HG02970 (cell line): ENCODE measurements at regions not wholly inside any gene's neighbourhood (a gene's known extent, or its start where the extent isn't known, plus 50 kb on each side); places are given as distances from the start of the nearest gene placed in this dataset.

Experiments used
- ATAC-seq: cut with Tn5 transposase; IDR thresholded peaks from one replicate; pipeline ENCODE4 v1.9.1; 2021; ENCODE audit warnings: mild to moderate bottlenecking, moderate library complexity, moderate number of reproducible peaks; ENCODE audit not compliant: unreplicated experiment, low FRiP score

DNA sequence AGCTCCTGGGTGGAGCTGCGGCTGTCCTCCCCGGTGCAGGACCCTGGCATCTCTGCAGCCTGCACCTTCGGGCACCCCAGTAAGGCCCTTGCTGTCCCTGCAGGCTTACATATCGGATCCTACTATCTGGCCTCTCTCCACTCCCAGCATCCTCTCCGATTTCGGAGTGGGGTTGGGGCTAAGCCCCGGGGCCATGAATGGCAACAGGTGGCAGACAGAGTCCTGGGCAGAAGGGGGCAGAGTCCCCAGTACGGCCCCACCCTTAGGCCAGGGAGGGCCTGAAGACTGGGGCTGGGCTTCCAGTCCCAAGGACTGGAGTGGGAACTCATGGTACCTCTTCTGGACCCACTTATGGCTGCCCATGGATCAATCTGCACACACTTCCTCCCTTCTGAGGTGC, 180.4 kb upstream of the MC4R start:
- ATAC-seq: no peak

DNA sequence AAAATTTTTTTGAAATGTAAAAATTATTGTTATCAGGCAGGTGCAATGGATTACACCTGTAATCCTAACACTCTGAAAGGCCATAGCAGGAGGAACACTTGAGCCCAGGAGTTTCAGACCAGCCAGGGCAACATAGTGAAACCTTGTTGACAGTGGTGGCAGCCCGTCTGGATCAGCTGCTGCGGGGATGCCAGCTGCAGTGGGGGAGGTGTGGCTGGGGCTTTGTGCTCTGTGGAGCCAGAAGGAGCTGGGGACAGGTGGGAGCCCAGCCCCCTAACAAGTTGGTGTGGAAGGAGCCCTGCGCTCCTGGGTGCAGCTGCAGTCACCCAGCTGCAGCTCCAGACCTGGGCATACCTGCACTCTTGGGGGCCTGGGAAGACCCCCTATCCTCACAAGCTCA, 182.4 kb upstream of the MC4R start:
- no peak for ATAC-seq

DNA sequence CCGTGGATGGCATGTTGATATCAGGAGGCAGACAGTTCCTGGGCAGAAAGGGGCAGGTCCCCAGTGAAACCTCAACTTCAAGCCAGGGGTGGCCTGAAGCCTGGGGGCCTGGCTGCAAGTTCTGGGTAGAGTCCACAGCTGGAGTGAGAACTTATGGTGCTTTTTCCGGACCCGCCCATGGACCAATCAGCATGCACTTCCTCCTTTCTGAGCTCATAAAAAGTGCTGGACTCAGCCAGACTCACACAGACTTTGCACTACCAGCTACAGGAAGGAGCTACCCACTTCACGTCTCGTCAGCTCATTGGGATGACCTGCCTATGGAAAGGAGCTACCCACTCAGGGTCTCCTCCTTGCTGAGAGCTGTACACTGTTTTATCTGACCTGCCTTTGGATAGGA, 183.1 kb upstream of the MC4R start:
- ATAC-seq: no peak

DNA sequence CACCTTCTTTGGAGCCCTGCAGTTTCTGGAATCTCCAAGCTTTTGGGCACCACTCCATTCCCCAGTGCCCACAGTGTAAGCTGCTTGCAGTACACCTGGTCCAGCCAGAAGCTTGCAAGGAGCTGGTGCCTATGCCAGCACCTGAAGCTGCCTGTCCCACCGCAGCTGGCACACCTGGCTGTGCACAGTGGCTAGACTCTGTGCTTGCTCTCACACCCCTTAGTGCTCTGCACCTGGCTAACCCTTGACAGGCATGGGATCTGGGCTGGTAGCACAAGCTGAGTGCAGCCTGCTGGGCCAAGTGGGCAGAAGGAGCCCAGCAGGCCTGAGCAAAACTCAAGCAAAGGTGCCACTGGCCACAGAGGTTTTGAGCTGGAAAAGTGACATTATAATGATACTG, 183.8 kb upstream of the MC4R start:
- no peak for ATAC-seq

DNA sequence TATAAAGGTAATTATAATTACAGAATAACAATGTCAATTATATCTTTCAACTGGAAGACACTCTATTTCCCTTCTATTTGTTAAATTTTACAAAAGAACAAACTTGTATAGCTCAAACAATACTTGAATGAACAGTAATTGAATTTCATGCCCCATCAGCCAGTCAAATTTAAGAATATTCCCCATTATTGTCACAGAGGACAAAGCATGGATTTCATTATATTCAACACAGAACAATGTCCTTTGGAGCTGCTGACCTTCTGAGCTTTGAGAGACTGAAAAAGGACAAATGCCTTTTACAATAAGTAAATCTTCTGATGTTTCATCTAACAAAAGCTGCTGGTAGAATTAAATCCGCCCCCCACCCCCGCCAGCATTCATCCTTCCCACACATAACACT, 187.5 kb upstream of the MC4R start:
- ATAC-seq: no peak

DNA sequence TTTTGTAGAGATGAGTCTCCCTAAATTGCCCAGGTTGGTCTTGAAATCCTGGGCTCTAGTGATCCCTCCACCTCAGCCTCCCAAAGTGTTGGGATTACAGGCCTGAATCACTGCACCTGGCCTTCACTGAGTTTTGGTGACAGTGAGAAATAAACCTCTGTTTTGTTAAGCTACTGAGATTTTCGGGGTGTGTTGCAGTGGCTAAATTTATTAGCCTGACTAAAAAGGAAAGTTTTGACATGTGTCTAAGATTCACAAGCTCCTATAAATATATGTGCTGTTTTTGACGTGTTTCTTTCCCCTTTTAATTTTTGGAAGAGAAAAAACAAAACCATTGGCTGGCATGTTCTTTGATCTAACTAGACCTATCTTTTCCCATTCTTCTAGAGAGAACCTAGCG, 190.5 kb upstream of the MC4R start:
- no peak for ATAC-seq

DNA sequence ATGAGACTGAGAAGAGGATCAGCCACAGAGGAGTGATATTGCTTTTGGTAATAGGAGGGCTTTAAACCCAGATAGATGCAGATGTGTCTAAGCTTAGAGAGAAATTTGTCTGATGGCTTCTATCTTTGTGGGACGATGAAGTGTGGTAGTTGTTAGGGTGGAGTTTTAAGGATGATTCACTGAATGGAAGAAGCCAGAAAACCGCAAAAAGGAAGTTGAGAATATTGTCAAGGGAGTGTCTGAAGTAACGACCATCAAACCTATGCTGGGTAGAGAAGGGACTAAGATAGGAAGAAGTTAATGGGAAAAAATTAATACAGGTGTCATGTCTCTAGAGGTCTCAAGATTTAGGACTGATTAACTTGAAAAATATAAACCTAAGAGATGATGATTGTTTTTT, 195.6 kb upstream of the MC4R start:
- ATAC-seq: no peak

DNA sequence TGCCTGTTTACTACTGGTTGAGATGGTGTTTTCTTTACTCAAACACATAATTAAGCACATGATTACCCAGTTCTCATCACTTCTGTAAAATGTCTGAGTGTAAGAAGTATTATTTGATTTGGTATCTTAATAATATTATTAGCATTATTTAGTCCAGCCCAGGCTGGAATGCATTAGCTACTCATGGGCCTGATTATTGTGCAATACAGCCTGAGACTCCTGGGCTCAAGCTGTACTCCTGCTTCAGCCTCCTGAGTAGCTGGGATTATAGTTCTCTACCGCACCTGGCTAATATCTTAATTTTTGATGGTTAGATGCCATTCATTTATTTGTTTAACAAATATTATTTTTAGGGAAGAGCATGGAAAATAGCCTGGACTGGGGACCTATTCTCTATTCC, 197.6 kb upstream of the MC4R start:
- ATAC-seq: no peak

DNA sequence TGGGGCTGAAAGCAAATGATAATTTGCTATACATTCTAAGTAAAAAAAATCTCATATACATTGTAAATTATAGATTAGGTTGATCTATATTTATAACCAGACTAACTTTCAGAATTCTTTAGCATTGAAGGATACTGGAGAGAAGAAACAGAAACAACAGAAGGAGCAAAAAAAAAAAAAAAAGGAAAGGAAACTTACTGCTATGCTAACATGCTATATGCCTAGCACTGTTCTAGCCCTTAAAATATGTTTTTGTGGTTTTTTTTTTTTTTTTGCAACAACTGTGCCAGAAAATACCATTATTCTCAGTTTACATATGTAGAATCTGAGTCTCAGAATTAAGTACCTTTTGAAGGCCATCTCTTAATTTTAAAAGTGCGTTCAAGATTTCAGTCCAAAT, 204.9 kb upstream of the MC4R start:
- ATAC-seq: no peak

DNA sequence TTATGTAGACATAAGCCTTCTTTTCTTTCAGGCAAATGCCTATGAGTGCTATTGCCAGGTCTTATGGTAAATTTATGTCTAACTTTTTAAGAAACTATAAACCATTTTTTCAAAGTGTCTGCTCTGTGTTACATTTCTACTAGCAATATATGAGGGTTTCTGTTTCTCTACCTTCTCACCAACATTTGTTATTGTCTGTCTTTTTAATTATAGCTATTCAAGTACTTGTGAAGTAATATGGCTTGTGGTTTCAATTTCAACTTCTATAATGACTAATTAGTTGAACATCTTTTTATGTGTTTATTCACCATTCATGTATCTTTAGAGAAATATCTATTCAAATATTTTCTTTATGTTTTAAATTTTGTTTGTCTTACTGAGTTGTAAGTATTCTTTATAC, 213.1 kb upstream of the MC4R start:
- no peak for ATAC-seq

DNA sequence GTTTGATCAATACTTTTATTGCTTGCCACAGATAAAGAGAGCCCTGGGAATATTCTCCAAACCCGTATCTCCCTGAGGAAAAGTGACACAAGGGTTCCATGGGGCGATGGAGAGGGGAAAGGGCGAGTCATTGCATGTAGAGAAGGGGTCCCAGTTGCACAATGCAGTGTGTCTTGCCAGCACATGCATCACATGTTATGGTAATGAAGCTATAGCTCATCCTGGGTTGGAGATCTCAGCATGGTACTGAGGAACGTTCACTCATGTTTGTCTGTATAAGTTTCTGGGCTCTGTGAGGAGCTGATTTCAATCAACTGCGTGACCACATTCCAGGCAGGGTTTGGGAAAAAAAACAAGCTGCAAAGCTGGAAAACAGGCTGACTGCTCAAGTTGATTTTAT, 220.7 kb upstream of the MC4R start:
- ATAC-seq: no peak

DNA sequence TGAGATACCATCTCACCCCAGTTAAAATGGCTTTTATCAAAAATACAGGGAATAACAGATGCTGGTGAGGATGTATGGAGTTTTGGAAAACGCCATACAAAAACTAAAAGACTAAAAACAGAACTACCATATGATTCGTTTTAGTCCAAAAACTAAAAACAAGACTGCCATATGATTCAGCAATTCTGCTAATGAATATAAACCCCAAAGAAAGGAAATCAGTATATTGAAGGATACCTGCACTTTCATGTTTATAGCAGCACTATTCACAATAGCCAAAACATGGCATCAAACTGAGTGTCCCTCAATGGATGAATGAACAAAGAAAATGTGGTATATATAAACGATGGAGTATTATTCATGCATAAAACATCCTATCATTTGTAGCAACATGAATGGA, 224.4 kb upstream of the MC4R start:
- ATAC-seq: no peak

DNA sequence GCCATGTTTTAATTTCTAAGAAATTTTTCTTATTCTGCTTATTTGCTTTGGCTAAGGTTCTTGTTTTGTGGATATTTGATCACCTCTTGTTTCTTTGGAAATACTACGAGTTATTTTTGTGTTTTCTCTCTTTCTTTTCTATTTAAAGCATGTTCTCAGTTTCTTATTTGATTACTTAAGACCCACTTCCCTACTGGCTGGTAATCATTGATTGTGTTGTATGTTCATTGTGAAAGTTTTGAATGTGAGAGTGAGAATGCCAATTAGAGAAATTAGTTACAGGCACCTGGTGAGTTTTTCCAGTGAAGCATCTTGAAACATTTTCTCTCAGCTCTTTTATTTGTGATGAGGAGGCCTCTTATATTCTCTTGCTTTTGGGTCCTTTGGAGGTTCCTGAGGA, 226.7 kb upstream of the MC4R start:
- ATAC-seq: peak; percentile 97

DNA sequence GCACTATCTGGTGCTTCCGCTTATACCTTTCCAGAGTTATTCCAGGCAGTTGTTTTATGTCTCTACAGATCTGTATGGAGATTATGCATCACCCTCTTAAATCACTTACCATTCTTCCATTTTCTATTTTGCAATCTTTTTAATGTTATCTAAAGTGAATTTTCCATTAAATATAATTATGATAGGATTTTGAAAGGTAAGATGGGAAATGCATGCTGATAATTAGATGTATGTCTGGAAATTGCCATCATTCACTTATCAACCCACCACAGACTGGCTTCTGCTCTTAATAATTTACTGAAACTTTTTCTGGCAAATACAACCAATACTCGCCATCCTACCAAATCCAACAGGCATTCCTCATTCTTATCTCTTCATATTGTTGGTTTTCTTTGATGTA, 227.4 kb upstream of the MC4R start:
- no peak for ATAC-seq

DNA sequence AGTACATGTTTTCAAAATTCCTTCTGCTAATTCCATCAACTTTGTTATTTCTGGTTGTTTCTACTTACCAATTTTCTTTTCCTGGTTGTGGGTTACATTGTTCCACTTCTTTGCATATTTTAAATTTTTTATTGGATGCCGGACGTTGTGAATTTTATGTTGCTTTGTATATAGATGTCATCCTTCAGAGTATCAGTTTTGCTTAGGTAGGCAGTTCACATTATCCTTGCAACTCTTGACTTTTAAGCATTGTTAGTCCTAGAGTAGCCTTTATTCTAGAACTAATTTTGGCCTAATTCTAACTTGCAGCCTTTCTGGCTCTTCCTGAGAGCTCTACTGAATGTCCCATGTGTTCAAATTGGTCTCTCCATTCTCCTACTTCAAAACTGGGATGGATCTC, 228.7 kb upstream of the MC4R start:
- no peak for ATAC-seq

DNA sequence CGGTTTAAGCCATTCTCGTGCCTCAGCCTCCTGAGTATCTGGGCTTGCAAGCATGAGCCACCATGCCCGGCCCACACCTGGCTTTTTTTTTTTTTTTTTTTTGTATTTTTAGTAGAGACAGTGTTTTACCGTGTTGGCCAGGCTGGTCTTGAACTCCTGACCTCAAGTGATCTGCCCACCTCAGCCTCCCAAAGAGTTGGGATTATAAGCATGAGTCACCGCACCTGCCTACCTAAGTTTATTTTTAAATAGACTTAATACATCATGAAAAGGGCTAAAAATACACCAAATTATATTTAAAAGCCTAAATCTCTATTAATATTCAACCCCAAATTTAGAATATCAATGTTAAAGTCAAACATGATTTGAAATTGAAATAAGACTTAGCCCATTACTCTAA, 250.8 kb upstream of the MC4R start:
- ATAC-seq: no peak

DNA sequence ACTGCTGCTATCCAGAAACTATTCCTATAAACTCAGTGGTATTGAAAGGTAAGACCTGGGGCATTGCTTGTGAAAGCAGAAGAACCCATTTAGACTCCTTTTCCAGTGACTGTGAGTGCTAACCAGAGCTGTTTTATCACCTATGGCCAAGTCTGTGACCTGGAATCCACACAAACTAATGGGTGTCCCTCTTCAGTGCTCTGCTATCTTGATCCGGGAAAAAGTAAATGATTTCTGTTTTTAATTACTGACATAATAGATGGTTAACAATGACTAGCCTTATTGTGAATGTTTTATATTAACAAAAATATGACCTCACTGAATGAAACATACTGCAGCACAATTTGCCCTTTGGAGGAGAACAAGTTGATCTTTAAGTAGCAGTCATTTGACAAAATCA, 251.6 kb upstream of the MC4R start:
- ATAC-seq: no peak

DNA sequence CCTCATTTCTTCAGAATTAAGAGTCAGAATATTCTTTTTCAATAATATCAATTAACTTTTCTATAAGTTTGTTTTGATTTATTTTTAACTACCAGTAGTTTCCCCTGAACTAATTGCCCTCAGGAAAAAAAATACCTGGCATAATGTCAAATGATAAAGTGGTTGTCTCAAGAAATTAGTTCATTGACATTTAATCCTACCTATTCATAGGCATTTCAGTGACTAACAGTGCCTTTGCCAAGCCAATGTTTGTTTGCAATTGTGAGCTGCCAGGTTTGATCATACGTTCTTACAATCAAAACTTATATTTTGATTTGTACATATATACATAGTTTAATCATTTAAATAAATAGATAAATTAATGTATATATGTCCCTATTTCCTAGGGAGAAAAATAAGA, 267.3 kb upstream of the MC4R start:
- ATAC-seq: no peak

DNA sequence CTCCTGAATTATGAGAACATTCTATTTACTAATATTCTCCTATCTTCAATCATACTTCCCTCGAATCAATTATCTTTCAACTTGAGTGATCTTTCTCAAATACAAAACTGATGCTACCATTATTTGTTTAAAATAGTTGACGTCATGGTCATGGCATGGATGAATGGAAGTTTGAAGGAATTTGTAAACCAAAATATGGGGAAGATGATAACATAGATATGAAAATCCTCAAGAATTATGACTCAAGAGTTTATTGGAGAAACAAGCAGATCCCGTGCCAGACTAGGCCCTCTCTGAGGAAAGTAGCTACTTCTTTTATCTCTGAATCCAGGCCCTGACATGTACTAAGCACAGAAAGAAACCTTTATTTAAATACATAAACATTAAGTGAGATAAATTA, 270.4 kb upstream of the MC4R start:
- no peak for ATAC-seq

DNA sequence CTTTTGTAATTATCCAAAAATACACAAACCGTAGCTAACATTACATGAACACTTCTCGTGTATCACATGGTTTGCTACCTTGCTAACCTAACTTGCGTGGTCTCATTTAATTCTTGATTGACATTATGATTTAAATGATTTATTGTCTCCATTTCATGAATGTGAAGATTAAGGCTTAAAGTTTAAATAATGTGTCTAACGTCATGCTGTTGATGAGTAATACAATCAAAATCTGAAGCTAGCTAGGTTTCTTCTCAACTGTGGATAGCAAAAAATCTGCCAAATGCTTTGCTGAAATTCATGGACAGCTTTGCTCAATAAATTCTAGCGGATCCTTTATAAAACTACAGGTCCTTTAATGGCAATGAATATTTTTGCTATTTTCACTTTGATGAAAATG, 274.1 kb upstream of the MC4R start:
- no peak for ATAC-seq

DNA sequence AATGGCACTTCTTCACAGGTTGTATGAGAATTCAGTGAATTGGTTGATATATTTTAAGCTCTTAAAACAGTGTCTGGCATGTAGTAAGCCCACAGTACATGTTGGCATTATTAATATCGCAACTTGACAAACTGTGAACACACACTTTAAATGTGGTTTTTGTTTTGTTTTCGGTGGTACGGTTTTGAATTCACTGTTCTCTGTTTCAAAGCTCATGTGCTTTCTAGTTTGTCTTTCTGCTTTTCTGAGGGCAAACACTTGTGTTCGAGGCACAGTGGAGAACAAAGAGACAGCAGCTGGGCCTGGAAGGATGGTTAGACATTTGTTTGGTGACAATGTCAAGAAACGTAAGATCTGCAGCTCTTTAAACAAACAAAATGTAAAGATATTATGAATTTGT, 276.5 kb upstream of the MC4R start:
- no peak for ATAC-seq

DNA sequence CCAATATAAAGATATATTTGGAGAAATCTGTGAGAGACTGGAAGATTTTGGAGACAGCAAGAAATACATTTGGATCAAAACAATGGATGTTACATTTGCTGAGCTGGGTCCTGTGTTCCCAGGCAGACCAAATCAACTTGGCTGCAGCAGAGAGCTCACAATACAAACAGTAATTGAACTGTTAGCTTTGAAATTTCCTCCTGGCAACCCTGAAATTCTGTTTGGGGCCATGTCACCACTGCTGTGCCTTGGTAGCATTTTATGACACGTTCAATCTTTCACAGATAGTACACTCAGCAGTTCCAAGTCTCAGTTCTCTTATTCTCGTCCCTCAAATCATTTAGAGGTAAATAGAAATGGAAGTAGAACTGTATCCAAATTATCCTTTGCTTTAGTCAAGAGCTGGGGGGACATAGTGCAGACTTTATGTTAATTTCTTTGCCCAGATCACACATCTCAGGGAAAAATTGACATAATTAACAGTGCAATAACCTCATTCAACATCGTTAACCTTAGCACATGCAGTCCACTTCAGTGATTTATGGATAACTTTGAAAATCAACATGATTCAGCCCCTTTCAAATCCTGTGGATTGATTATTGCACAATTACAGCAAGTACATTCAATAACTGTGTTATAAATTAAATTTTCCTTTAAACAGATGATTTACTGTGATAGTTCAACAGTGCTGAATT, 277.4 kb upstream of the MC4R start:
- no peak for ATAC-seq

DNA sequence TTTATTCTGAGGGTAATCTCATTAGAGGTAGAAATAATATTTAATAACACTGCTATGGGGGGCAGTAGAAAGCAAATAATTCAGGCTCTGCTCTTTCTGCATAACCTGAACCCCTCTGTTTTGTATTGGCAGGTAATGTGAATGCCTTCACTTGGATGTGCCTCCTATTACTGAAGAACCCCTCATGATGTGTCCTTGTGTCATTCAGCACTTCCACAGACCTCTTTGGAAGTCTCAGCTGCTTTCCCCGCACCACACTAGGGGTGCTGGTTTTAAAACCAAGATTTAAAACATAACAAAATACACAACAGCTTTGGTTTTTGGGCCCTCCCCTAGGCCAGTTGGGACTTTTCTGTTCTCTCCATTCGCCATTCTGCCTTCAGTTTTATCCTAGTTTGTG, 281.7 kb upstream of the MC4R start:
- ATAC-seq: no peak
